Right lobe of liver (tissue), 4 donors: ENCODE measurements at regions not wholly inside any gene's neighbourhood (a gene's known extent, or its start where the extent isn't known, plus 50 kb on each side); places are given as distances from the start of the nearest gene placed in this dataset.

ENCODE experiments used
- CTCF ChIP-seq, 4 donors: fragments of 200-600 bp in 3 of 4; fragments of 450-650 bp in 1 of 4; IDR thresholded peaks; one replicate each; pipeline versions ENCODE4 v1.5.1 to v1.8.0; 2016 to 2022; ENCODE audit warnings: antibody characterized with exemption in 4 of 4, mild to moderate bottlenecking in 2 of 4
- POLR2A ChIP-seq: fragments of 450-650 bp; IDR thresholded peaks from one replicate; pipeline ENCODE4 v1.6.1; 2017; ENCODE audit warnings: antibody characterized with exemption, mild to moderate bottlenecking
- donor health status: DM: no; HTN: no; CAD: no.
- donor health status: DM: no; HTN: no; CAD: no.
- donor health status: DM: no; HTN: yes; CAD: no.

GRCh38 chr13:87087741-87088140 is 583.4 kb upstream of the SLITRK5 start:
- TF ChIP-seq POLR2A (no peak), CTCF (IDR thresholded peaks at IDR 0.05) (no peak)
